ENCODE measurements at regions not wholly inside any gene's neighbourhood (a gene's known extent, or its start where the extent isn't known, plus 50 kb on each side); places are given as distances from the start of the nearest gene placed in this dataset.
"Not testable (repeated sequence)": the region's sequence is repeated elsewhere in the genome, so short reads cannot be mapped to it uniquely, and the experiment has no call there.

DNA sequence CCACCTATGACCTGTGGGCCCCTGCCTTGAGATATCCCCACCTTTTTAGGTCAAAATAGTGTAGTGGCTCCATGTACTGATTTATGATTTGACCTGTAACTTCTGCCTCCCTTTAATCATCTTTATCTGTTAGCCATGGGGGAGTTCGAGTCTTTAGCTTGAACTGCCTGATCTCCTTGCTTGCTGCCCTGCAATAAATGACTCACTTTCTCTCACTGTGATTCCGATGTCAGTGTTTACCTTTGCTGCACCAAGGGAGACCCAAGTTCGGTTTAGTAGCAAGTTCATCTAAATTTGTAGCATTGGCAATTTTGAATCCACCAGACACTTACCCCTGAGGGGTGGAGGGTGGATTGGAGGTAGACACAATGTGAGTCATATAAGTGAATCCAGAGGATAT lies 814.6 kb upstream of the AUTS2 start:
- no peak for DNase-seq
- TF ChIP-seq POLR2AphosphoS5 (IDR thresholded peaks at IDR 0.05) (no peak), EP300 (IDR thresholded peaks at IDR 0.05) (no peak), POLR2A (IDR thresholded peaks at IDR 0.05) (no peak)
- TF ChIP-seq, protein P1, sequence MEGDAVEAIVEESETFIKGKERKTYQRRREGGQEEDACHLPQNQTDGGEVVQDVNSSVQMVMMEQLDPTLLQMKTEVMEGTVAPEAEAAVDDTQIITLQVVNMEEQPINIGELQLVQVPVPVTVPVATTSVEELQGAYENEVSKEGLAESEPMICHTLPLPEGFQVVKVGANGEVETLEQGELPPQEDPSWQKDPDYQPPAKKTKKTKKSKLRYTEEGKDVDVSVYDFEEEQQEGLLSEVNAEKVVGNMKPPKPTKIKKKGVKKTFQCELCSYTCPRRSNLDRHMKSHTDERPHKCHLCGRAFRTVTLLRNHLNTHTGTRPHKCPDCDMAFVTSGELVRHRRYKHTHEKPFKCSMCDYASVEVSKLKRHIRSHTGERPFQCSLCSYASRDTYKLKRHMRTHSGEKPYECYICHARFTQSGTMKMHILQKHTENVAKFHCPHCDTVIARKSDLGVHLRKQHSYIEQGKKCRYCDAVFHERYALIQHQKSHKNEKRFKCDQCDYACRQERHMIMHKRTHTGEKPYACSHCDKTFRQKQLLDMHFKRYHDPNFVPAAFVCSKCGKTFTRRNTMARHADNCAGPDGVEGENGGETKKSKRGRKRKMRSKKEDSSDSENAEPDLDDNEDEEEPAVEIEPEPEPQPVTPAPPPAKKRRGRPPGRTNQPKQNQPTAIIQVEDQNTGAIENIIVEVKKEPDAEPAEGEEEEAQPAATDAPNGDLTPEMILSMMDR (IDR thresholded peaks at IDR 0.05): no peak
- Histone ChIP-seq H3K36me3 (no peaks in the 10 kb centered on the region), H3K4me1 (no peaks in the 10 kb centered on the region), H3K27ac (no peak overlapping the region), H3K27me3 (no peaks in the 10 kb centered on the region), H3K4me3 (no peak overlapping the region), H3K9me3 (peaks cover 0 to 2% (median 0%) of the 10 kb centered on the region in 4 donors)
- intact Hi-C loops (cut with DNase I): no loop called here
- 22 to 49% methylated on average over 3 of the region's 3 CpGs for WGBS, 2 donors

DNA sequence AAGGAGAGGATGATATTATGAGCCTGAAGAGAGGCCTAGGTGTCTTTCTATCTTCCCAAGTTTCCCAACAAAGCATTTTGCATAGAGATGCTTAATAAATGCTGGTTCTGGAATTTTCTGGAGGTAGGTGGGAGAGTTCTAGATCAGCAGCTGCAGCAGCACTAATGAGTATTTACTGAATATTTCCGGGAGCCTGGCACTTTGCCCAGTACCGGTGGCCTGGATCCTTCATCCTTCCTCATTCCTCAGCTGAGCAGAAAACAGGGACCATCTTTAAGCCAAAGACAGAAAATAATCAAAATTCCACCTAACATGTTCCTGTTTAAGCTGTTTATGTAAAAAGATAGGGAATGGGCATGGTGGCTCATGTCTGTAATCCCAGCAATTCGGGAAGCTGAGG lies 813.2 kb upstream of the AUTS2 start:
- intact Hi-C loops (cut with DNase I): no loop called here
- Histone ChIP-seq H3K4me3 (no peak overlapping the region), H3K9me3 (no peaks in the 10 kb centered on the region), H3K36me3 (no peaks in the 10 kb centered on the region), H3K27ac (no peak overlapping the region), H3K4me1 (no peaks in the 10 kb centered on the region), H3K27me3 (no peaks in the 10 kb centered on the region)
- WGBS, 2 donors: 42 to 69% methylated on average over 3 of the region's 3 CpGs
- no peak for DNase-seq
- TF ChIP-seq, protein P1 (IDR thresholded peaks at IDR 0.05): no peak
- TF ChIP-seq EP300 (IDR thresholded peaks at IDR 0.05) (no peak), POLR2A (IDR thresholded peaks at IDR 0.05) (no peak), POLR2AphosphoS5 (IDR thresholded peaks at IDR 0.05) (no peak)

DNA sequence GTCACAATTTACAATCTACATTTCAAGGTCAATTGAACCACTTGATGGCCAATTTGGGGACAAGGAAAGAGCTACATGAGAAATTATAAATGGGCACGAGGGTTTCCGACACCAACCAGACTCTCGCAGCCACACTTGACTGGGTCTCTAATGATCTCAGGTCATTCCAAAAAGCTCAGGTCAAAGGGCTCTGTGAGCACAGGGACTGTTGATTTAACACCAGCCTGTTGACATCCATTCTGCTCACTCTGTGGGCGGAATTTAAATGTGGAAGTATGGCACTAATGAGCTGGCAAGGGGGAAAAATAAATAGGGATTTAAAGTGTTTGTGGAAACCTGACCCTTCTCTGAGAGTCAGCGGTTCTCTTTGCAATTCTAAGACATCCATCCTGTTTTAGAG lies 810.7 kb upstream of the AUTS2 start:
- intact Hi-C loops (cut with DNase I): no loop called here
- TF ChIP-seq, protein P1 (IDR thresholded peaks at IDR 0.05): no peak
- TF ChIP-seq POLR2AphosphoS5 (IDR thresholded peaks at IDR 0.05) (no peak), POLR2A (IDR thresholded peaks at IDR 0.05) (no peak), EP300 (IDR thresholded peaks at IDR 0.05) (no peak)
- WGBS, 2 donors: 54 to 56% methylated on average over 5 of the region's 5 CpGs
- Histone ChIP-seq H3K4me3 (no peak overlapping the region), H3K9me3 (no peaks in the 10 kb centered on the region), H3K36me3 (no peaks in the 10 kb centered on the region), H3K27ac (no peak overlapping the region), H3K4me1 (no peaks in the 10 kb centered on the region), H3K27me3 (no peaks in the 10 kb centered on the region)
- no peak for DNase-seq

DNA sequence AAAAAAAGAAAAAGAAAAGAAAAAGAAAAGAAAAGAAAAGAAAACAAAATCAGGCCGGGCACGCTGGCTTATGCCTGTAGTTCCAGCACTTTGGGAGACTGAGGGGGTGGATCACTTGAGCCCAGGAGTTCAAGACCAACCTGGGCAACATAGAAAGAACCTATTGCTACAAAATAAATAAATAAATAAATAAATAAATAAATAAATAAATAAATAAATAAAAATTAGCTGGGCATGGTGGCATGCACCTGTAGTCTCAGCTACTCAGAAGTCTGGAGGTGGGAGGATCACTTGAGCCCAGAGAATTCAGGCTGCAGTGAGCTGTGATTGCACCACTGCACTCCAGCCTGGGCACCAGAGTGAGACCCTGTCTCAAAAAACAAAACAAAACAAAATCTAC lies 809.7 kb upstream of the AUTS2 start:
- H3K27ac ChIP-seq; DNase-seq; H3K4me3 ChIP-seq; H3K4me1 ChIP-seq; H3K27me3 ChIP-seq; H3K9me3 ChIP-seq; H3K36me3 ChIP-seq; intact Hi-C loops (cut with DNase I): not testable (repeated sequence)
- WGBS, 2 donors: 90 to 91% methylated on average over 2 of the region's 2 CpGs

DNA sequence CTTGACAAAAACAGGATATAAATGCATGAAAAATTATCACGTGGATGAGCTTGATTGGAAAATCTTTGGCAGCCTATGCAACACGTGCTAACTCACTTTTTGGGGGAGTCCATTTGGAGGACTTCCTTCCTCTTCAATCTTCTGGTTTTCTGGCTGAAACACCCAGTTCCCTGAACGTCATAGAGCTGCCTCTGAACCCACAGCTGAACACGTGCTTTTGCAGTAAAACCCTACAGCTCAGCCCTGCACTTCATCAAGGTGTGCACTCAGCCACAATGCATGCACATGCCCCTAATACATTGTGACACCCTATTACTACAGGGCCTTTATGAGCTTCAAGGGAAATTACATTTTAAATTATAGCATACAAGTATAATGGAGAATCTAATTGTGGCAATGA lies 808.7 kb upstream of the AUTS2 start:
- intact Hi-C loops (cut with DNase I): no loop called here
- Histone ChIP-seq H3K9me3 (no peaks in the 10 kb centered on the region), H3K36me3 (no peaks in the 10 kb centered on the region), H3K4me1 (no peaks in the 10 kb centered on the region), H3K27me3 (no peaks in the 10 kb centered on the region), H3K27ac (no peak overlapping the region), H3K4me3 (no peak overlapping the region)
- TF ChIP-seq, protein P1 (IDR thresholded peaks at IDR 0.05): no peak
- no peak for TF ChIP-seq EP300 (IDR thresholded peaks at IDR 0.05)
- 18 to 24% methylated on average over 4 of the region's 4 CpGs for WGBS, 2 donors
- DNase-seq: no peak
